HFF-Myc (cell line): ENCODE measurements at regions not wholly inside any gene's neighbourhood (a gene's known extent, or its start where the extent isn't known, plus 50 kb on each side); places are given as distances from the start of the nearest gene placed in this dataset.

Experiments
- DNase-seq: peaks from one replicate; pipeline ENCODE4 v3.0.0-alpha.2; 2011; ENCODE audit warnings: low read depth; ENCODE audit errors: extremely low read depth
- H3K4me3 ChIP-seq: replicated peaks from 2 replicates; pipeline ENCODE4 v1.5.1; 2011; ENCODE audit warnings: low read depth, mild to moderate bottlenecking, control low read depth, low read length
- TF ChIP-seq, protein P1 (sequence below): IDR thresholded peaks from 2 replicates; pipeline ENCODE4 v1.5.1; 2012; ENCODE audit warnings: mild to moderate bottlenecking, low read depth, low read length, control low read depth; ENCODE audit errors: missing control alignments

DNA sequence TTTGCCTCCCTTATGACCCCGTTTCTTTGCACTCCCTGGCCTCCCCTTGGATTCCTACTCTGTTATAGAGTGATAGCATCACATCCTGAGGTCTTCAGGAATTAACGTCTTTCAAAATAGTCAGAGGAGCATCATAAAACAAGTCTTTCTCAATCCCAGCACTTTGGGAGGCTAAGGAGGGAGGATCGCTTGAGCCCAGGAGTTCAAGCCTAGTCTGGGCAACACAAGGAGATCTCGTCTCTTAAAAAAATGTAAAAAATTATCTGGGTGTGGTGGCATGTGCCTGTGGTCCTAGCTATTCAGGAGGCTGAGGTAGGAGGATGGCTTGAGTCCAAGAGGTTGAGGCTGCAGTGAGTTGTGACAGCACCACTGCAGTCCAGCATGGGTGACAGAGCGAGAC, 68.7 kb upstream of the AMPD3 start:
- TF ChIP-seq, protein P1, sequence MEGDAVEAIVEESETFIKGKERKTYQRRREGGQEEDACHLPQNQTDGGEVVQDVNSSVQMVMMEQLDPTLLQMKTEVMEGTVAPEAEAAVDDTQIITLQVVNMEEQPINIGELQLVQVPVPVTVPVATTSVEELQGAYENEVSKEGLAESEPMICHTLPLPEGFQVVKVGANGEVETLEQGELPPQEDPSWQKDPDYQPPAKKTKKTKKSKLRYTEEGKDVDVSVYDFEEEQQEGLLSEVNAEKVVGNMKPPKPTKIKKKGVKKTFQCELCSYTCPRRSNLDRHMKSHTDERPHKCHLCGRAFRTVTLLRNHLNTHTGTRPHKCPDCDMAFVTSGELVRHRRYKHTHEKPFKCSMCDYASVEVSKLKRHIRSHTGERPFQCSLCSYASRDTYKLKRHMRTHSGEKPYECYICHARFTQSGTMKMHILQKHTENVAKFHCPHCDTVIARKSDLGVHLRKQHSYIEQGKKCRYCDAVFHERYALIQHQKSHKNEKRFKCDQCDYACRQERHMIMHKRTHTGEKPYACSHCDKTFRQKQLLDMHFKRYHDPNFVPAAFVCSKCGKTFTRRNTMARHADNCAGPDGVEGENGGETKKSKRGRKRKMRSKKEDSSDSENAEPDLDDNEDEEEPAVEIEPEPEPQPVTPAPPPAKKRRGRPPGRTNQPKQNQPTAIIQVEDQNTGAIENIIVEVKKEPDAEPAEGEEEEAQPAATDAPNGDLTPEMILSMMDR = no peak
- DNase-seq = no peak
- no peak overlapping the region for H3K4me3 ChIP-seq

DNA sequence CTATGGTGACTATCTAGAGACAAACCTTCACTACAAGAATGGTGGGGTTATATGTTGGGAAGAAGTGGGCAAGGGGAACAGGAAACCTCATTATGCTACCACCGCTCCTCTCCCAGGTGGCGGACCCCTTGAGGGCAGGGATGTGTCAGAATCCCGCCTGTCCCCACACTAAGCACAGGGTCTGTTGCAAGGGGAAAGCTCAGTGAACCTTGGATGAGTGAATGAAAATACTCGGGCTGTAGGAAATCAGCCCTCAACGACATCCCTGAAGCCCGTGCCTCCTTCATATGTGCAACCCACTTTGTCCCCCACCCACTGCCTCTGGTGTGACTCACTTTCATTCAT, 68.2 kb upstream of the AMPD3 start:
- H3K4me3 ChIP-seq = no peak overlapping the region
- DNase-seq = no peak
- TF ChIP-seq, protein P1 = no peak

DNA sequence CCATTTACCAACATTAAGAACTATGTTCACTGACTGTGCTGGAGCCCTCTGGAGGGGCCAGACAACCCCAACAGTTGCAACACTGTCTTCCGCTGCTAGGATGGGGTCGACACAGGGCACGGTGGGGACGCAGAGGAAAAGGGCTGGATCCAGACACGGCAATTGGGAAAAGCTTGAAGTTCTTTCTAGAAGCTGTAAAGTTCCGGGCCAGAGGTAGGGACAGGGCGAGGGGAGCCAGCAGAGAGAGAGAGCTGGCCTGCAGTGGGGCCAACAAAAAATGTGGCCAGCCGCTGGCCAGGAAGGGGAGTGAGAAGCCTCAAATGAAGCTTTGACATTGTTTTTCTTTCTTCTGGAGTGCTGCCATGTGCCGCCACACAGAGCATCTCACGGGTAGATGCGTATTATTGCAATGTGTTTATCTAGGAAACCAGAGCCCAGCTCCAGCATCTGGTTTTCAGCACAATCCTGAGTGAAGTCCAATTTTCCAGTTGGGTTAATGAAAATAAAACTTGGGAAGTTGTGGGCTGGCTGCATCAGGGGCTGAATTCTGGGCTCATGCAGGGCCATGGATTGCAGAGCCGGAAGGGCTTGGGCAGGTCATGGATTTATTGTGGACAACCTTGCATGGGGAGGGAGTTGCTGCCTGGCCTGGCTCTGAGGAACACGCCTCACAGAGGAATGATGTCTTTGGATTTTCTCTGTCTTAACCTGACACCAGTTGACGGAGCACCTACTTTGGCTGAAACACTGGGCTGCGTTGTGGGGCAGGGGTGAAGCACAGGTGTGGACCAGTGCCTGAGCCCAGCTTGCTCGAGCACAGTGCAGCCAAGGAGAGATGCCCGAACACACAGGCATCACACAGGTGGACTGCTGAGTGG, 67.6 kb upstream of the AMPD3 start:
- peak; percentile 81 for DNase-seq
- no peak overlapping the region for H3K4me3 ChIP-seq
- TF ChIP-seq, protein P1 = no peak

DNA sequence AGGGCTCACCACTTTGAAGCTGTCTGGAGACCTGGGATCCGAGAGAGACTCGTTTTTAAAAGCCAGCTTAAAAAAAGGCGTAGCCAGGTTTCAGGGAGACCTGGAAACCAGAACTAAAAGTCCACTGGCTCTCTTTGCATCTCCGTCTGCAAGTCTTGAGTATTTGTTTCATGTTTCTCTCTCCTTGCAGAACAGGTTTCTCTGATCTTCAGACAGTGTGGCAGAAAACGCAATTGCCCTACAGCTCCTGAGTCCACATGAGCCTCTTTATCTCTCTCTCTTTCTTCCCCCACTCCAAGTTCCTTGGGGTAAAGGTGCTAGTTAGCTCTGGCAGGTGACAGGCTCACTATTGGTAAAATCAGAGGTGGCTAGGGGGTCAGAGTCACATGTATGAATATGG, 67.0 kb upstream of the AMPD3 start:
- no peak for DNase-seq
- H3K4me3 ChIP-seq = no peak overlapping the region
- TF ChIP-seq, protein P1 = no peak

DNA sequence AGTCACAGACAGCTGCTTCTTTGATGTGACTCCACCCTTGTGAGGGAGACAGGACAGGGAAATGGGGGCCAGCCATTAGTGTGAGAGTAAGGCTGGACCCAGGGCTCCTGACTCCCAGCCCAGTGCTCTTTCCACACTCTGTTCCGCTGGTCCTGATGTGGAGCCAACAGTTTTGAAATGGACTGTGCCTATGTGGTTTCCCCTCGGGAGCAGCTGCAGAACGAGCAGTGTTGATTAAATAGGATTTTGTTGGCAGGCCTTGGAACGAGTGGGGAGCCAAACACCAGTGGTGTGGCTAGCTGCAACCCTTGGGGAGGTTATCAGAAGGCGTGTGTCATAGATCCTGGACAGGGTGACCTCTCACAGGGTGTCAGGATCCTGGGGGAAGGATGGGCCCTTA, 66.5 kb upstream of the AMPD3 start:
- TF ChIP-seq, protein P1 = no peak
- H3K4me3 ChIP-seq = no peak overlapping the region
- no peak for DNase-seq

DNA sequence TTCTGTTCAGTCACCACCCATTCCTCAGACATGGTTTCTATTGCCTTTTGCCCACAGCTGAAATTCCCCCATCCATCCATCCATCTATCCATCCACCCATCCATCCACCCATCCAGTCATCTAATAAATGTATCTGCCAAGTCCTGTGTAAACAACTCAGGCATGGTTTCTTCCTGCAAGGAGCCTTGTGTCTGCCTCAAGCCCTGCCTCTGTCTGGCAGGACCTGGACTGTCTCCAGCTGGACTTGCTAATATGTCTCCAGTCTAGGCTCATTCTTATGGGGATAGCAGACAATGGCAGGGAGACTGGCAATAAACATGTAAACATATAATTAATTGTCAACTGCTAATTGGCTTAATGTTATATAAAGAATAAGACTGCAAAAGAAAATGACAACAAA, 64.7 kb upstream of the AMPD3 start:
- DNase-seq = no peak
- TF ChIP-seq, protein P1 = no peak
- H3K4me3 ChIP-seq = no peak overlapping the region
